GM21526 (cell line): ENCODE measurements at regions not wholly inside any gene's neighbourhood (a gene's known extent, or its start where the extent isn't known, plus 50 kb on each side); places are given as distances from the start of the nearest gene placed in this dataset.

Experiments
- ATAC-seq: cut with Tn5 transposase; IDR thresholded peaks from one replicate; pipeline ENCODE4 v1.9.1; 2021; ENCODE audit warnings: moderate library complexity; ENCODE audit not compliant: unreplicated experiment, low FRiP score

DNA sequence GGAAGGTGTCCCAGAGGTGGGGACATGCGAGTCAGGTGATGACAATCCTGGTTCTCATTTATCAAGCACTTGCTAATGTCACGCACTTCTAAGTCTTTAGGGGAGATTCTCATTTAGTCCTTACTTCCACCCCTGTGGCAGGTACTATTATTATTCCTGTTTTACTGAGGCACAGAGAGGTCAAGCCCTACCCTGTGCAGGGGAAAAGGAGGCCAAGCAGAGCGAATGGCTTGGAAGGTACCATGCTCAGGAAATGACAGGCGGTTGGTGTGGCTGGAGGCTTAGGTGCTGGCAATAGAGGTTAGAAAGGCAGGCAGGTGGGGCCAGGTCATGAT lies 268.9 kb downstream of the UACA start:
- no peak for ATAC-seq

DNA sequence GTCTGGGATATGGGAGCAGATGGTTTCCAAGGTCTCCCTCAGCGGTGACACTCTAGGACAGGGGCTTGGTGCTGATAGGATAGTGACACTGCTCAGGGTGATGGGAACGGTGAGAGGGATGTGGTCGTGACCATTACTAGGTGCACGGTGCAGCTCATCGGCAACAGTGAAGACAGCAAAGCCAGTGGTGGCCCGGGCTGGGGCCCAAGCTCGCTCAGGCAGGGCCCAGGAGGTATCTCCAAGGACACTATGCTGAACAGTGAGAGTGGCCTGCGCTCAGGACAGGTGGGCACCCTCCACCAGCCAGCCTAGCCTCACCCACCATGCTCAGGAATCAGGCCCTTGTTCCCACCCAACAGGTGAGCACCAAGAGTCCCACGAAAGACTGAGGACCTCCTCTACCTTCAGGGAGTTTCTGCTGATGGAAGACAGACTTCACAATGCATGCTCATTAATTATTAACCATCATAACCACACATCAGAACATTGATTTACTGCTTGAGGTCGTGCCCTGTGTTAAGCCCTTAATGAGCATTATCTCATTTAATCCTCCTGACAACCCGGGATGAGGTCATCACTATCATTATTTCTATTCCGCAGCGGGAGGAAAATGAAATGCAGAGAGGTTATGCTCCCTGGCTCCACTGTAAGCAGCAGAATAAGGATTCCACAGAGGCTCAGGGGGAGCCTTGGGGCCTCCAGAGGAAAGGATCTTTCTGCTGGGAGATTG lies 269.4 kb downstream of the UACA start:
- no peak for ATAC-seq

DNA sequence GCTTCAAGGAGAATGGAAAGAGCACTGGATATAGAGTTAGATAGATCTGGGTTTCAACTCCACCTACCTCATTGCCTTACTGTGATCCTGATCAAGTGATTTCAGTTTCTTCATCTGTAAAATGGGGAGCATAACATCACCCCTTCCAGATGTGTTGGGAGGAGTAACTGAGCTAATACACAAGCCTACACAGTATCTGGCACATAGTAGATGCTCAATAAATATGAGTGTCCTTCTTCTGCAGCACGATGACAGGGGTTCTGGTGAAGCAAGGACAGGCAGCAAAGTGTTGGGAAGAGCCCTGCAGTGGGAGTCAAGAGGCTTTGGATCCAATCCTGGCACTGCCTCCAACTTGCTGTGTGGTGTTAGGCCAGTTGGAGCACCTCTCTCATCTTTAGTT lies 270.0 kb downstream of the UACA start:
- ATAC-seq: no peak

DNA sequence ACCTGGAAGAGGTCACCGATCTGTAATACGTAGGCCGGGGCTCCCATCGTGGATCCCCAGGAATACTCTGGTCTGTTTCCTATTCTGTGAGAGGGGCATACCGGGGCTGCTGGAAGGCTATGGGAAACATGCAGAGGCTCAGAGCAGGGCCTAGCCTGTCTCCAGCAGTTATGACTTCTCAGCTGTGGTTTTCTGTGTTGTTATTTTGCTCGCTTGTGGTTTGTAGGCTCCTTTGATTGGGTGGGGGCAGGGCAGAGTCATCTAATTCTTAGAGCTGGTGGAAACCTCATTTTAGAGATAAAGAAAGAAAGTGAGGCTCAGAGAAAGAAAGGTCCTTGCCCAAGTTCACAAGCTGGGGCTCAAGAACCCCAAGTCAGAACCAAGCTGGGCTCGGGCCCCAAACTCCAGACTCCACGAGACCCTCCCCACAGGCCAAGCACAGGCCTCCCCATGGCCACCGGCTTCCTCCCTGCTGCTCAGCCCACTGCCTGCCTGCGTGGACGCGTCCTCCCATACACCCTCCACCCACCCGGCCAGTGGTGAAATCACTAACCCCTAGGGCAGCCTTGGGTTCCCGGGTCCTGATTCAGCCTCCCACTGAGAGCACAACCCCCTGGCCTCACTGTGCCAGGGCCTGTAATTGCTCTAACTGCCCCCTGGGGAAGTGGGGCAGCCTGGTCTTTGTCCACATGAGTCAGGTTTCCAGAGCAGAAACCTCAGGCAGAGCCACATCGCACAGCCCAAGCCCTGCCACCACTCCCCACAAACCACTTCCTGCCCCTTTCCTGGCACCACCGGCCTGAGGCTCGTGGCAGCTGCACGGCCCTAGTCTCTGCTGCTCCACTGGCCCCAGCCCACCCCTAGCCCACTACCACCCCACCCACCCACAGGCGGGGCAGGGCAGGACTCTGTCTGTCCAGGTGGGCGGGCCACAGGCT lies 270.8 kb downstream of the UACA start:
- no peak for ATAC-seq

DNA sequence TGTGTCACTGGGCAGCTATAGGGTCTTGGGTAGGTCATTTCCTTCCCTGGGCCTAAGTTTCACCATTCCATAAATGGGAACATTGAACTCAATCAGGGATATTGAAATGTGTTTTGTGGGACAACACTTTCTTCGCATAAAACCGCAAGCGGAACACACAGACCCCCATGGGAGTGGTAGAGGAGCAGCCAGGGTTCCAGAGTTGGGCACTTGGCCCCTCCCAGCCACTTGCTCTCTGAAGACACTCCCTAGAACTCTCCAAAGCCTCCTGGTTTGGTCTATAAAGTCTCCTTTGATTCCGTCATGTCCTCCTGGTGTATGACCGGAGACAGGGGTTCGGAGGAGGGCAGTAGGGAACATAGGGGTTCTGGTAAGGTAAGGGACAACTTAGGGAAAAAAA lies 271.7 kb downstream of the UACA start:
- no peak for ATAC-seq

DNA sequence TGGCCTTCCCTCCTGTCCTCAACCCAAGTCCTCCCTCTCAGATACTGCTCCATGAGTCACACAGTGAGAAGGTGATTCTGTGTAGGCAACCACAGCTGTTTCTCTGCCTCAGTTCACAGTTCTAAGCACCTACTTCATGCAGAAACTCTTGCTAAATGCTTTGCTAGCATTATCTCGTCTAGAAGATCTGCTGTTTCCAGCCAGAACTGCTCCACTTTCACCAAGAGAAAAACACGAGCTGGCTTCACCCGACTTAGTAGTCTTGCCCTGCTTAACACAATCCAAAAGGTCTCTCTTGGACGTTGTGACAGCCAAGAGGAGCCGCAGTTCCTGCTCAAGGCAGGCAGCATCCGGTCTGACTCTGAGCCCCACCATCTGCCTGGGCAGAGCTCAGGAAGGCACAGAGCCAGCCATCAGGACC lies 272.1 kb downstream of the UACA start:
- ATAC-seq: no peak

DNA sequence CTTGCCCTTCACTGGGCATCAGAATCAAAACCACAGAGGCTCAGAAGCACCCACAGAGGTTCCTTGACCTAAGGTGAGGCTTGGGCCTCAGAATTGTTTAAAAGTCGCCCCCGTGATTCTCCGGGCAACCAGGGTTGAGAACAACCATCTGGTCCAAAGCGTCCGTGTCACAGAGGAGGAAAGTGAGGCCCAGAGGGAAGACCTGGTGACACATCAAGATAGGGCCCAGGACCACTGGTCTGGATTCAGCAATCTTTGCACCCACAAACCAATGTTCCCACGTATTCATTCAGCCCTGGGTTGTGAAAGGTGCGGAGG lies 272.6 kb downstream of the UACA start:
- ATAC-seq: no peak

DNA sequence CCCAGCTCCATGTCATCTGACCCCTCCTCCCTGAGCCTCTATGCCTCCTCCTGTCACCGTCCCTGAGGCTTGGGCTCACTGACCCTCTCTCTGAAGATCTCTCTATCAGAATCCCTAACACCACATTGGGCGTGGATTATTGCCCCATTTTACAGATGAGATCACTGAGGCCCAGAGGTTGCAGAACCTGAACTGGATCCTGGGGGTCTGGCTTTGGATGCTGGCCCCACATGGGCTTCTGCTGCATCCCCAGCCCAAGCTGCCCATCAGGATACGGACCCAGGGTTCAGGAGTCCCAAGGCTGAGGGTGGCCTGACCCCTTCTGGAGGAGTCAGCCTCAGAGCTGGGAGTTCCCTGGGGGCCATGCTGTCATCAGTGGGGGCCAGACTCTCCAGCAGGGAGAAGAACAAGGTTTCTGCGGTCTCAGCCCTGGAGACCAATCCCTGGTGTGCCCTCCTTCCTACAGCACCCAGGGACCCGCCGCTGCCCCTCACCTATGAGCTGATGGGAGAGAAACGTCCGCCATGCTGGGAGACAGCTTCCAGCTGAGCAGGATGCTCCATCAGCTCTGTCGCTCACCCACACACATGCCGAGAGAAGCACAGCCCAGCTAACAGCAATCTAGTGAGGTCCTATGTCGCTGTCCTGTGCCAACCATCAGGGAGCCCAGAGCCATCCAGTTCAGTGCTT lies 273.1 kb downstream of the UACA start:
- no peak for ATAC-seq

DNA sequence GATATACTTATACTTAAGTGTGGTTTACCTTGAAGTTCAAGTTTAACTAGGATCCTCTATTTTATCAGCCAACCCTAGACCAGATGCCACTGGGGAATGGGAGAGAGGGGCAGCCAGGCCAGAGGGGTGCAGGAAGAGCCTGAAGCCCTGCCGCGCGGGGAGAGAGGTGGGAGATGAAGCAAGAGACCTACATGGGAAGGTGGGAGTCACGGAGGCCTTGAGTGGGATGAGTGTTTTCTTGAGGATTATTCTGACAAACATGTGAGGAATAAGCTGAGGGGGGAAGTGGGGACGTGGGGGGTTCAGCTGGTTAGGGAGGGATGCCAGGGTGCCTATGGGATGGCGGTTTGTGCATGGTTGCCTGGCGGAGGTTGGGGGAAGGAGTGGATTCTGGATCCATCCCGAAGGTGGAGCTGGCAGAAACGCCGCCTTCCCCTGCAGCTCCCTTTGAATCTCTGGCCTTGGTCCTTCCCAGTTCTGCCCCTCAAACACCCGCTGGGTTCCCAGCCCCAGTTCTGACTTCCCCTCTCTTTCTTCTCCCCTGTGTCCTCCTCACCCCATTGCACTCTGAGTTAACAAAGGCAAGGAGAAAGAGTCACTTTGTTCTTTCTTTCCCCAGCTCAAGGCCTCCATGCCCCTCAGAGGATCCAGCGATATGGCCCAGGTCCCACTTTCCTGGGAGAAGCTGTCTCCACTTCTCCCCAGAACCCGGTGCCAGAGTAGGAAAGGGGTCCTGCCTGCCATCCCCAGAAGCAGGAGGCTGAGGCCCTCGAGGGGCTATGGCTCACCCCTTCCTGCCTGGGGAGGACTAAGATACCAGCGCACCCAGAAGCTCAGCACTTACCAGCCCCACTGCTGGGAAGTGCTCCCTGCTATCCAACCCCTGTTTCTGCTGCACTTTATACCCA lies 274.2 kb downstream of the UACA start:
- ATAC-seq: no peak

DNA sequence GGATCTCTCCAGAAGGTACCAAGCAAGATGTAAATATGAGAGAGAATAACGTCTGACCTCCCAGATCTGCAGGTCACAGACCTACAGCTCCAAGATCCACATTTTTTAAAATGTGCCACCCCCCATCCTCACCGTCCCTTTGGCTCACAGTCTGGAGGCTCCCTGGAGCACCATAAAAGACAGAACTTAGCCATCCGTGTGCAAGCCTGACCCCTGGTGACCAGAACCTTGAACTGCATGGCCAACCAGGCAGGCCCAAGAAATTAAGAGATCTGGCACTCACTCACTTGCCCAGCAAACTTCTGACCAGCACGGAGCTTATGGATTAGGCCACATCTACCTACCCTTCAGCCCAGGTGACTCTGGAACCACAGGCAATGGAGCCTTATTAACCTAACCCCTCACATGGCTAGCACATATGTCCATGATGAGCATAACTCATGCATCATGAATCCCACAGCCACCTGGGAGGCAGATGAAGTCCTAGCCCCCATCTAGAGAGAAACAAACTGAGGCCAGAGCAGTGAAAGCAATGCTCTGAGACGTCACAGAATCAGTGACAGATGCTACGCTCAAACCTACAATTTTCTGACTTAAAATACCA lies 275.3 kb downstream of the UACA start:
- no peak for ATAC-seq

DNA sequence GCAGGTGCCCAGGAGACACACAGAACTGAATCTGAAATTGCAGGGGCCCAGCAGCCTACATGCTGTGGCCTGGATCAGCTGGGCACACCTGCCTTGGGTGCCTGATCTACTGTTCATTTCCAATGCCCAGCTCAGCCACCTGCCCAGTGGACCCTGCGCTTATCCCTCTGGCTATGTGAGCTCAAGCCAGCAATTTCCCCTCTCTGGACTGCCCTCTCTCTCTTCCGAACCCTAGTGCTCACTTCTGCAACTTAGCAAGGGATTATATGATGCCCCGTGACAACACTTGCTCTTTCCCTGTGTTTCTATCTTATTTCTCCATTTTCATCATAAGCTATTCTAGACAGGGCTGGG lies 276.0 kb downstream of the UACA start:
- no peak for ATAC-seq

DNA sequence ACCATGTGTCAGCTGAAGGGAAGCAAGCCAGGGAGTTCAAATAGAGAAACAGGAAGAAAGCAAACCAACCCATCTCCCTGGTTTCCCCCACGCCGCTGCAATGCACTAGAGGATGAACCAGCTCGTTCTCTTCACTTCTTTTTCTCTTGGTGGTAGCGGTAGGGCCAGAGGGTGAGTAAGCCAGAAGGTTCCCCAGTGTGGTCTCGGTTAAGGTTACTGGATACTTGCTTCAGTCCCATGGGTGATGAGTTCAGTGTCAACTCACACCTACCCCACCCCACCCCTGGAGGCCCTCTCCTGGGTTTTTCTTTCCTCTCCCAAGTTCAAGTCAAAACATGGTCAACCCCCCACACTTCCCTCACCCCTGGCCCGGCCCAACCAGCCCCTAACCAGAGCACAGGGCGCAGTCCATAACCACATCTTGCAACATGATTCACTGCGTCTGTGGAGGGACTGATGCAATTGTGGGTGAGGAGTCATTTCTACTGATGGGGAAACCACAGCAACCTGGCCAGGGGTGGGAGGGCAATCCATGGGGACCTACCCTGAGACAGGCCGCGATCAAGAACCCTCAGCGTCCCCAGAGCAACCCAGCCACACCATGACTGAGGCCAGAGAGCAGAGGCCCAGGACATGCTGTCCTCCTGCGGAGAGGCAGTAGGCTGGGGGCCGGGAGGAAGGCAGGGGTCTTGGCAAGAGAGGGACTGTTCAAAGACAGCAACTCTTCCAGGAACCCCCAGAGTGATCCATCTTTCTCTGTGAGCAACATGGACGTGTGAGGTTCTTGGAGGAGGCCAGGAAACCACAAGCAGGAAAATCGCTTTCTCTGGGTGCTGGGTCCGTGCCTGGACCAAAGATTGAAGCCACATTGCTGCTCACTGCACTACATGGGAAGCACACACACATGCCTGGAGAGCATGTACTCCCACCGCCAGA lies 276.6 kb downstream of the UACA start:
- ATAC-seq: no peak

DNA sequence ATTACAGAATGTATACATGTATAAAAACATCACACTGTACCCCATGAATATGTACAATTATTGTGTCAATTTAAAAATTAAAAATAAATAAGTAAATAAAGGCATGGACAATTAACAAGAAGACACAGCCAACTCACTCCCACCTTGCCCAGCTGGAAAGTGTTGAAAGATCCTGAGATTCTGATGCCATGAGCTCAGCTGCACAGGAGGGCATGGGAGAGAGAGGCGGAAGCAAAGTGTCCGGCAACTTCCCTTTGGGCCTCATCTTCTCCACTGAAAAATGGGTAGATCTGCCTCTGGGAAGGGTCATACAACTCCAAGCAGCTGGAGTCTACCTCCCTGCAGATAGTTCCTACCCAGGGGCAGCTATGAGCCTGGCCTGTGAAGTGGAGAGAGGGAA lies 277.3 kb downstream of the UACA start:
- no peak for ATAC-seq

DNA sequence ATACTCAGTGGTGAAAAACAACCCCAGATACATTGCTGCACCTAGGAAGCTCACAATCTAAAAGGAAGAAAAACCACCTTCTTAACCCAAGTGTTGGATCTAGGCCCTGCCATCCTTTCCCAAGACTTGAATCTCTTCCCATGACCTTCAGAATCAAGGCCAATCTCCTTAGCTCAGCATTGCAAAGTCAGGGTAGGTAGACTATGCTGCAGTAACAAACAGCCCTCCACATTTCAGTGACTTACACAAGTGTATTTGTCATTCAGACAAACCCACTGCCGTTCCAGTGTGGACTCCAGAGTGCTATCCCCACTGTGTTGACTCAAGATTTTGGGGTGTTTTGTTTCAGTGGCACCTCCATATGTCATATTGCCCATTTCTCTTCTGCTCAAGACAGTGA lies 278.4 kb downstream of the UACA start:
- no peak for ATAC-seq

DNA sequence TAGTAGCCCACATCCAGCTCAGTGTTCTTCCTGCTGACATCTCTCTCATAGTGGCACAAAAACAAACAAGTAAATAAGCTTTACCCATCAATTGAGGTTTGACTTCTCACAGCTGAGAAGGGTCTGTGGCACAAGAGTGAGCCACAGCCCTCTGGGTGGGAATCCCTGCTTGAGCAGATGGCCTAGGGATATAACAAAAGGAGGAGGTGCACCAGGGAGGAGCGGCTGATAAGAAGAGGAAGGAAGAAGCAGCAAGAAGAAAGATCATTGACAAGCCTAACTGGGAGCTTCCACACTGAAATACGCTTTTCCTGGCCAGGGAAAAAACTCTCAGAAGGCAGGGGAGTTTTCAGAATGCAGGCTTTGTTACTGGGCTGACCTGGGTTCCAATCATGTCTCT lies 279.8 kb downstream of the UACA start:
- ATAC-seq: no peak

DNA sequence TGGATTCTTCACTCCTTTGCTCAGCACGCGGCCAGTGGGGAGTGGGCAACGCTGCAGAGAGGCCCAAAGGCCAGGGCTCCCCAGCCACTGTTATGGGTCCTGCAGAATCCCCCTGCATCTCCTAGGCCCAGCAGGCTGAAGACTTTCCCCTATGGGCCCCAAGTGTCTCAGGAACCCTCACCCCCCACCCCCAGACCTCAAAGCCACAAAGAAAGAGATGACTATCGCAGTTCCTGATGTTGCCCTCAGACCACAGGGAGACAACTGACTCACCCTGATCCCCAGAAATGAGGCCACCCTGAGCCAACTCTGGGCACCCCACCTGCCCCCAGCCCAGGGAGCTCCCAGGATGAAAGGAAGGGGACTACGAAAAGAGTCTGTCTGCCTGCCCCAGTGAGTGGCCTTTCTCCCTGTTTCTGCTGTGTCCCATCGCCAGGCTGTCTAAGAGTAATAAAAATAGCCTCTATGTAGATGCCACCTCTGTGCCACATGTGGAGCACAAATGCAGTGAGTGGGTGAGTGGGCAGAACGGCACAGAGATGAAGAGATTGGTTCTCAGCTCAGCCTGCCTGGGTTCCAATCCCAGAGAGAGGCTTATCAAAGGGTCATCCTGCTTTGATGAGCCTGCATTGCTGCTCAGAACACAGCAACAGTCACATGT lies 283.0 kb downstream of the UACA start:
- no peak for ATAC-seq

DNA sequence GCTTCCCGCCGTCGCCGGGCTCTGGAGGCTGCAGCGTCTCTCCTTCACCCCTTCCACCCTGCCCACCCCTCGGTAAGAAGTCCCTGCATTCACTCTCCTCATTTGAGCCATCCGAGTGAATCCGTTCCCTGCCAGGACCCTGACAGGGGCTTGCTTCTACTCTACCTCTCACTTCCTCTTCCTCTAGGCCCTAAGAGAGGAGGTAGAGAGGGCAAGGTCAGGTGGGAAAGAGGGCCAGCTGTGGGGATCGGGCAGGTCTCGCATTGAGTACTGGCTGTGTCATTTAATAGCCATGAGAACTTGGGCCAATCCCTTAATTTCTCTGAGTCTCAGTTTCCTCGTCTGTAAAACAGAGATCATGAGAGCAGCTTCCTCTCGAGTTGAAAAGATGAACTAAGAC lies 283.6 kb downstream of the UACA start:
- no peak for ATAC-seq

DNA sequence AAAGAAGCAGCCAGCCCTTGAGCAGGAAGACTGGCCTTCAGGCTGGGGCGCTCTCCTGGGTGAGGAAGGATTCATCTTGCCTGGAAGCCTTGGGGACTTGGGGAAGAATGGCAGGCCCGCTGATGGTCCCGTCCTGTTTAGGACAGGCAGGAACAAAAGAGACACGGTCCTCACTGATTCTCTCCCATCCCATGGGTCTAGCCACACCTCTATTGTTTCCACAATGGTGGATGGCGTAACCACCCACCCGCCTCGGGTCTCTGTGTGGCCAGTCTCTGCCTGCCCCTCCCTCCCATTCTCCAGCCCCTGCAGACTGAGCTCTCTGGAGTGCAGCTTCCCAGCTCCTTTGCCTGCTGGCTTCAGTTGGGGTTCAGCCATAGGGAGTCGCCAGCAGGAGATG lies 284.3 kb downstream of the UACA start:
- ATAC-seq: no peak
